Esophagus squamous epithelium (tissue), 4 donors: ENCODE measurements at regions not wholly inside any gene's neighbourhood (a gene's known extent, or its start where the extent isn't known, plus 50 kb on each side); places are given as distances from the start of the nearest gene placed in this dataset.

Experiments used
- POLR2A ChIP-seq, 4 donors: fragments of 450-650 bp; IDR thresholded peaks; one replicate each; pipeline ENCODE4 v1.6.1; 2017; ENCODE audit warnings: antibody characterized with exemption in 4 of 4, mild to moderate bottlenecking in 4 of 4, moderate library complexity in 3 of 4
- TF ChIP-seq, protein P1 (sequence below), 6 experiments: fragments of 450-650 bp in 4 of 6; fragments of 200-600 bp in 2 of 6; sonication (generic) in 2 of 6; IDR thresholded peaks; one replicate each; pipeline ENCODE4 v1.5.1; 2016 to 2019; ENCODE audit warnings: antibody characterized with exemption in 6 of 6, mild to moderate bottlenecking in 4 of 6, moderate library complexity in 4 of 6

DNA sequence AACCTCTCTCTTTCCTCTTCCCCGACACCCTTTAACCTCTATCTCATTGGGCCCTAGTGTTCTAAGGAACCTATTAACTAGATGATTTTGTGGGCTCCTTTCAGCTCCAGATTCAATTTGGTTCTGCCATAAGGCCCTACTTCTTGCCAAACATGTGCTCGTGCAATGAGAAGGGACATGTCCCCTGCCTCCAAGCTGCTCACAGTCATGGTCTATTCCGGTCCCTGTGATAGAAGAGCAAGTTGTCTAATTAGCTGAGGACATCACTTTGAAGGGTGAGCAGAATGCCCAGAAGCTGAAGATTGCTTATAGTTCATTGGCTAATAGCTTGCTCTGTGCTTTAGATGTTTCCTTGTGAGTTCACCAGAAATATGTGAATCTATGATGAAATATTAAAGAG, 76.2 kb downstream of the ZNF648 start:
- TF ChIP-seq, protein P1, sequence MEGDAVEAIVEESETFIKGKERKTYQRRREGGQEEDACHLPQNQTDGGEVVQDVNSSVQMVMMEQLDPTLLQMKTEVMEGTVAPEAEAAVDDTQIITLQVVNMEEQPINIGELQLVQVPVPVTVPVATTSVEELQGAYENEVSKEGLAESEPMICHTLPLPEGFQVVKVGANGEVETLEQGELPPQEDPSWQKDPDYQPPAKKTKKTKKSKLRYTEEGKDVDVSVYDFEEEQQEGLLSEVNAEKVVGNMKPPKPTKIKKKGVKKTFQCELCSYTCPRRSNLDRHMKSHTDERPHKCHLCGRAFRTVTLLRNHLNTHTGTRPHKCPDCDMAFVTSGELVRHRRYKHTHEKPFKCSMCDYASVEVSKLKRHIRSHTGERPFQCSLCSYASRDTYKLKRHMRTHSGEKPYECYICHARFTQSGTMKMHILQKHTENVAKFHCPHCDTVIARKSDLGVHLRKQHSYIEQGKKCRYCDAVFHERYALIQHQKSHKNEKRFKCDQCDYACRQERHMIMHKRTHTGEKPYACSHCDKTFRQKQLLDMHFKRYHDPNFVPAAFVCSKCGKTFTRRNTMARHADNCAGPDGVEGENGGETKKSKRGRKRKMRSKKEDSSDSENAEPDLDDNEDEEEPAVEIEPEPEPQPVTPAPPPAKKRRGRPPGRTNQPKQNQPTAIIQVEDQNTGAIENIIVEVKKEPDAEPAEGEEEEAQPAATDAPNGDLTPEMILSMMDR (IDR thresholded peaks at IDR 0.05), result no peak
- TF ChIP-seq POLR2A (IDR thresholded peaks at IDR 0.05), result no peak
